Neural progenitor cell (in vitro differentiated cells): ENCODE measurements at regions not wholly inside any gene's neighbourhood (a gene's known extent, or its start where the extent isn't known, plus 50 kb on each side); places are given as distances from the start of the nearest gene placed in this dataset.

Experiments
- DNase-seq: peaks from one replicate; pipeline ENCODE4 v3.0.0-alpha.2; 2016; ENCODE audit warnings: low spot score
- H2AFZ ChIP-seq: fragments of 200-600 bp; sonication (generic); replicated peaks from 2 replicates; pipeline ENCODE4 v1.6.1; 2016; ENCODE audit warnings: antibody characterized with exemption
- H3F3A ChIP-seq: fragments of 200-600 bp; sonication (generic); 2 replicates; pipeline ENCODE4 v1.6.1; 2016; ENCODE audit warnings: antibody characterized with exemption, low read depth
- H3K27ac ChIP-seq: fragments of 200-600 bp; sonication (generic); 2 replicates; pipeline ENCODE4 v1.5.1; 2016; ENCODE audit warnings: mild to moderate bottlenecking
- H3K27me3 ChIP-seq: fragments of 200-600 bp; sonication (generic); 2 replicates; pipeline ENCODE4 v1.6.1; 2016; ENCODE audit warnings: mild to moderate bottlenecking, moderate library complexity
- H3K36me3 ChIP-seq: fragments of 200-600 bp; sonication (generic); 2 replicates; pipeline ENCODE4 v1.5.1; 2016
- H3K4me1 ChIP-seq: fragments of 200-600 bp; sonication (generic); 2 replicates; pipeline ENCODE4 v1.6.1; 2016; ENCODE audit warnings: mixed run types
- H3K4me2 ChIP-seq: fragments of 200-600 bp; sonication (generic); 2 replicates; pipeline ENCODE4 v1.6.1; 2016
- H3K4me3 ChIP-seq: fragments of 200-600 bp; sonication (generic); 2 replicates; pipeline ENCODE4 v1.5.1; 2016
- H3K79me2 ChIP-seq: fragments of 200-600 bp; sonication (generic); 2 replicates; pipeline ENCODE4 v1.6.1; 2016; ENCODE audit warnings: low read depth
- H3K9ac ChIP-seq: fragments of 200-600 bp; sonication (generic); 2 replicates; pipeline ENCODE4 v1.6.1; 2016
- H3K9me3 ChIP-seq: fragments of 200-600 bp; sonication (generic); 2 replicates; pipeline ENCODE4 v1.5.1; 2016; ENCODE audit warnings: low read depth
- H4K20me1 ChIP-seq: fragments of 200-600 bp; sonication (generic); 2 replicates; pipeline ENCODE4 v1.6.1; 2016; ENCODE audit warnings: low read depth
- H3K27ac Mint-ChIP-seq: 3 replicates; pipeline ENCODE4 v1.8.0; 2021; ENCODE audit warnings: mixed read lengths
- H3K27me3 Mint-ChIP-seq: 2 replicates; pipeline ENCODE4 v1.8.0; 2022; ENCODE audit warnings: low read depth, mild to moderate bottlenecking, inconsistent platforms, moderate library complexity, mixed read lengths; ENCODE audit not compliant: insufficient read depth
- H3K36me3 Mint-ChIP-seq: 3 replicates; pipeline ENCODE4 v1.8.0; 2021; ENCODE audit warnings: mixed read lengths
- H3K4me1 Mint-ChIP-seq: 3 replicates; pipeline ENCODE4 v1.8.0; 2021; ENCODE audit warnings: mixed read lengths
- H3K4me3 Mint-ChIP-seq: 3 replicates; pipeline ENCODE4 v1.8.0; 2021; ENCODE audit warnings: mild to moderate bottlenecking, moderate library complexity, mixed read lengths
- H3K9me3 Mint-ChIP-seq: 3 replicates; pipeline ENCODE4 v1.8.0; 2020; ENCODE audit warnings: mixed read lengths
- EZH2 ChIP-seq: fragments of 200-600 bp; sonication (generic); IDR thresholded peaks from 2 replicates; pipeline ENCODE4 v1.6.1; 2017; ENCODE audit warnings: antibody characterized with exemption, mild to moderate bottlenecking, moderate library complexity
- EZH2phosphoT487 ChIP-seq: fragments of 200-600 bp; sonication (generic); IDR thresholded peaks from 2 replicates; pipeline ENCODE4 v1.6.1; 2017; ENCODE audit warnings: antibody characterized with exemption
- TF ChIP-seq, protein P1 (sequence below): fragments of 200-600 bp; sonication (generic); IDR thresholded peaks from 2 replicates; pipeline ENCODE4 v1.5.1; 2017; ENCODE audit warnings: antibody characterized with exemption, mild to moderate bottlenecking

DNA sequence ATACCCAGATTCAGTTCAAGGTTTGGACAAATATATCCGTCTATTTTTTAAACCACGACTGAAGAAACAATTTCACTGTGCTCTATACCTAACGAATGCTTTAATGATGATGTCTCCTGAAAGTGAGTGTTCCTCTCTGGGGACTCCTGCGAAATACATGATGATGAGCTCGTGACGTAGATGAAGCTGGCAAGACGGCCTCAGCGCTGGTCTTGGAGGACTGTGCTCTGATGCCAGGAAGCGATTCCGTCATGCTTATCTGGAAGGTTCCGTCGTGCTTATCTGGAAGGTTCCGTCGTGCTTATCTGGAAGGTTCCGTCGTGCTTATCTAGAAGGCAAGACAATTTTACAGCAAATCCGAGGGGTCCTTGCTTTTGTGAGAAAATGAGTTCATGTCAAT is 250.8 kb upstream of the IRX2 start:
- no peak overlapping the region for H3K4me2 ChIP-seq
- DNase-seq: no peak
- H3K36me3 ChIP-seq: no peaks in the 10 kb centered on the region
- H3K9me3 Mint-ChIP-seq: peaks cover 9% of the 10 kb centered on the region
- no peak overlapping the region for H3K9ac ChIP-seq
- H3K4me1 ChIP-seq: peaks cover 9% of the 10 kb centered on the region
- no peak overlapping the region for H3K4me3 ChIP-seq
- TF ChIP-seq EZH2 (no peak), EZH2phosphoT487 (no peak)
- TF ChIP-seq, protein P1, sequence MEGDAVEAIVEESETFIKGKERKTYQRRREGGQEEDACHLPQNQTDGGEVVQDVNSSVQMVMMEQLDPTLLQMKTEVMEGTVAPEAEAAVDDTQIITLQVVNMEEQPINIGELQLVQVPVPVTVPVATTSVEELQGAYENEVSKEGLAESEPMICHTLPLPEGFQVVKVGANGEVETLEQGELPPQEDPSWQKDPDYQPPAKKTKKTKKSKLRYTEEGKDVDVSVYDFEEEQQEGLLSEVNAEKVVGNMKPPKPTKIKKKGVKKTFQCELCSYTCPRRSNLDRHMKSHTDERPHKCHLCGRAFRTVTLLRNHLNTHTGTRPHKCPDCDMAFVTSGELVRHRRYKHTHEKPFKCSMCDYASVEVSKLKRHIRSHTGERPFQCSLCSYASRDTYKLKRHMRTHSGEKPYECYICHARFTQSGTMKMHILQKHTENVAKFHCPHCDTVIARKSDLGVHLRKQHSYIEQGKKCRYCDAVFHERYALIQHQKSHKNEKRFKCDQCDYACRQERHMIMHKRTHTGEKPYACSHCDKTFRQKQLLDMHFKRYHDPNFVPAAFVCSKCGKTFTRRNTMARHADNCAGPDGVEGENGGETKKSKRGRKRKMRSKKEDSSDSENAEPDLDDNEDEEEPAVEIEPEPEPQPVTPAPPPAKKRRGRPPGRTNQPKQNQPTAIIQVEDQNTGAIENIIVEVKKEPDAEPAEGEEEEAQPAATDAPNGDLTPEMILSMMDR: no peak
- H2AFZ ChIP-seq: no peak overlapping the region
- H3K4me3 Mint-ChIP-seq: no peak overlapping the region
- no peaks in the 10 kb centered on the region for H4K20me1 ChIP-seq
- no peaks in the 10 kb centered on the region for H3K9me3 ChIP-seq
- no peaks in the 10 kb centered on the region for H3K36me3 Mint-ChIP-seq
- no peaks in the 10 kb centered on the region for H3K79me2 ChIP-seq
- H3K27ac ChIP-seq: no peak overlapping the region
- no peaks in the 10 kb centered on the region for H3K27me3 ChIP-seq
- no peak overlapping the region for H3K27ac Mint-ChIP-seq
- H3K4me1 Mint-ChIP-seq: peaks cover 17% of the 10 kb centered on the region
- H3K27me3 Mint-ChIP-seq: peaks cover 13% of the 10 kb centered on the region
- no peaks in the 10 kb centered on the region for H3F3A ChIP-seq

GRCh38 chr5:3000631-3001030 is 249.2 kb upstream of the IRX2 start:
- peaks cover 24% of the 10 kb centered on the region for H3K4me1 Mint-ChIP-seq
- H3K4me1 ChIP-seq: peaks cover 9% of the 10 kb centered on the region
- no peak overlapping the region for H3K4me2 ChIP-seq
- no peak for DNase-seq
- H3K79me2 ChIP-seq: no peaks in the 10 kb centered on the region
- H3F3A ChIP-seq: no peaks in the 10 kb centered on the region
- TF ChIP-seq EZH2phosphoT487 (no peak), EZH2 (no peak)
- TF ChIP-seq, protein P1: no peak
- no peaks in the 10 kb centered on the region for H4K20me1 ChIP-seq
- H3K9me3 Mint-ChIP-seq: peaks cover 9% of the 10 kb centered on the region
- no peak overlapping the region for H3K9ac ChIP-seq
- no peak overlapping the region for H3K4me3 ChIP-seq
- no peaks in the 10 kb centered on the region for H3K36me3 Mint-ChIP-seq
- H3K27ac Mint-ChIP-seq: no peak overlapping the region
- H2AFZ ChIP-seq: no peak overlapping the region
- no peaks in the 10 kb centered on the region for H3K27me3 ChIP-seq
- no peak overlapping the region for H3K27ac ChIP-seq
- H3K36me3 ChIP-seq: no peaks in the 10 kb centered on the region
- H3K9me3 ChIP-seq: no peaks in the 10 kb centered on the region
- H3K4me3 Mint-ChIP-seq: no peak overlapping the region
- peaks cover 10% of the 10 kb centered on the region for H3K27me3 Mint-ChIP-seq

DNA sequence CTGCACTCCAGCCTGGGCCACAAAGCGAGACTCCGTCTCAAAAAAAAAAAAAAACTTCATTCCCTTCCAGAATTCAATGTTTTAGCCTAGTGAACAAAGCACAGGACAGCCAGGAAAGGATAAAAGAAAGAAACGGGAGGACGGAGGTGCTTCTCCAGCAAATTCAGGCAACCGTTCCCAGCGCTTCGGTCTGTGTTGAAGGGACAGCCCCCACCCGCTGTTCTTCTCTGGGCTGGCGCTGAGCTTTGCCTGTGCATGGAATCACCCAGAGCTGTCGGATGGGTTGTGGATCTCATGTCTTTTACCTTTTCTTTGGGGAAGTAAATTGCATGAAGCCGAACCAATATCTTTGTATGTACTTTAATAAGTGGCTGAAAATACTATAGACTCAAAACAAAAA is 248.4 kb upstream of the IRX2 start:
- Mint-ChIP-seq H3K4me3 (no peak overlapping the region), H3K36me3 (no peaks in the 10 kb centered on the region), H3K4me1 (peaks cover 26% of the 10 kb centered on the region), H3K27ac (no peak overlapping the region), H3K9me3 (peaks cover 9% of the 10 kb centered on the region), H3K27me3 (peaks cover 7% of the 10 kb centered on the region)
- no peaks in the 10 kb centered on the region for H3F3A ChIP-seq
- H3K9ac ChIP-seq: no peak overlapping the region
- H3K79me2 ChIP-seq: no peaks in the 10 kb centered on the region
- H3K4me3 ChIP-seq: no peak overlapping the region
- peaks cover 9% of the 10 kb centered on the region for H3K4me1 ChIP-seq
- no peaks in the 10 kb centered on the region for H3K9me3 ChIP-seq
- H3K27me3 ChIP-seq: no peaks in the 10 kb centered on the region
- TF ChIP-seq, protein P1: no peak
- TF ChIP-seq EZH2phosphoT487: no peak
- no peak for TF ChIP-seq EZH2
- no peak for DNase-seq
- no peak overlapping the region for H3K27ac ChIP-seq
- H4K20me1 ChIP-seq: no peaks in the 10 kb centered on the region
- no peaks in the 10 kb centered on the region for H3K36me3 ChIP-seq
- H2AFZ ChIP-seq: no peak overlapping the region
- no peak overlapping the region for H3K4me2 ChIP-seq

DNA sequence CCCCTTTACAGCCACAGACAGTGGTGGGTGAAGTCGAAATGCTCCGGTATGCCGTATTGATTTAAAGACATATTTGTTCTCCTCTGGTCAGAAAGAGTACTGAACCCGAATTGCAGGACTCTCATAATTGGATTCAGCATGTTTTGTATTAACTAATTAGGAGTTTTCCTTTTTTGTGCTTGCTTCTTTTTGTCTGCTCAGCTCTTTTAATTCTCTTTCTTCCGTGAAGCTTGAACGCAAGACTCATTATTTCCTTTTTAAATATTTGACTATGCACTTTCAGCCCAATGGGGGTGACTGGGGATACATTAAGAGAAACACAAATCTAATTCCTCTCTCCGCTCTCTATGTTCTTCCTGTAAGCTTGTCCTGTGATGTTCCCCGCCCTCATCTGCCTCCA is 246.6 kb upstream of the IRX2 start:
- H3K27me3 Mint-ChIP-seq: peaks cover 4% of the 10 kb centered on the region
- no peak overlapping the region for H3K4me3 Mint-ChIP-seq
- no peaks in the 10 kb centered on the region for H3K9me3 ChIP-seq
- H3K9ac ChIP-seq: no peak overlapping the region
- no peaks in the 10 kb centered on the region for H3F3A ChIP-seq
- H3K4me1 ChIP-seq: peaks cover 9% of the 10 kb centered on the region
- H3K4me3 ChIP-seq: no peak overlapping the region
- no peak overlapping the region for H3K27ac Mint-ChIP-seq
- H3K4me2 ChIP-seq: no peak overlapping the region
- no peak for DNase-seq
- no peaks in the 10 kb centered on the region for H3K27me3 ChIP-seq
- TF ChIP-seq EZH2phosphoT487: no peak
- TF ChIP-seq EZH2: no peak
- TF ChIP-seq, protein P1: no peak
- H3K4me1 Mint-ChIP-seq: peaks cover 26% of the 10 kb centered on the region
- no peaks in the 10 kb centered on the region for H4K20me1 ChIP-seq
- peaks cover 9% of the 10 kb centered on the region for H3K9me3 Mint-ChIP-seq
- H2AFZ ChIP-seq: peak overlapping the region; percentile 42
- H3K27ac ChIP-seq: no peak overlapping the region
- H3K36me3 ChIP-seq: no peaks in the 10 kb centered on the region
- no peaks in the 10 kb centered on the region for H3K36me3 Mint-ChIP-seq
- no peaks in the 10 kb centered on the region for H3K79me2 ChIP-seq
